NB4 (cell line): ENCODE measurements at regions not wholly inside any gene's neighbourhood (a gene's known extent, or its start where the extent isn't known, plus 50 kb on each side); places are given as distances from the start of the nearest gene placed in this dataset.

Experiments
- DNase-seq: peaks from one replicate; pipeline ENCODE4 v3.0.0; 2010; ENCODE audit warnings: low read depth
- H3K4me3 ChIP-seq: one replicate; pipeline ENCODE4 v1.5.1; 2011; ENCODE audit warnings: mild to moderate bottlenecking, low read depth, low read length, moderate library complexity
- CTCF ChIP-seq: IDR thresholded peaks from one replicate; pipeline ENCODE4 v1.5.1; 2012; ENCODE audit warnings: low read depth, low read length
- MAX ChIP-seq: IDR thresholded peaks from 2 replicates; pipeline ENCODE4 v1.6.1; 2011; ENCODE audit warnings: low read depth, low read length
- MYC ChIP-seq: IDR thresholded peaks from 2 replicates; pipeline ENCODE4 v1.6.1; 2011; ENCODE audit warnings: low read depth, low read length
- POLR2A ChIP-seq: IDR thresholded peaks from 2 replicates; pipeline ENCODE4 v1.6.1; 2011; ENCODE audit warnings: mild to moderate bottlenecking; ENCODE audit not compliant: insufficient read length; ENCODE audit errors: extremely low read depth

- H3K4me3 ChIP-seq = no peak overlapping the region
- no peak for DNase-seq
- no peak for TF ChIP-seq POLR2A
Observed at GRCh38 chr2:62349788-62350187, 153.9 kb downstream of the B3GNT2 start.

- TF ChIP-seq MYC (no peak), POLR2A (no peak), CTCF (no peak), MAX (no peak)
- no peak overlapping the region for H3K4me3 ChIP-seq
- DNase-seq = no peak
Observed at GRCh38 chr2:62348700-62349099, 152.8 kb downstream of the B3GNT2 start.

- TF ChIP-seq POLR2A (no peak), MAX (no peak)
- no peak overlapping the region for H3K4me3 ChIP-seq
- DNase-seq = no peak
Observed at GRCh38 chr2:62347563-62348270, 151.8 kb downstream of the B3GNT2 start.

GRCh38 chr2:62344472-62344871, 148.6 kb downstream of the B3GNT2 start:
- no peak for DNase-seq
- H3K4me3 ChIP-seq = no peak overlapping the region
- TF ChIP-seq MYC (no peak), POLR2A (no peak), MAX (no peak), CTCF (no peak)

GRCh38 chr2:62343636-62344337, 147.9 kb downstream of the B3GNT2 start:
- TF ChIP-seq MAX (no peak), POLR2A (no peak)
- no peak overlapping the region for H3K4me3 ChIP-seq
- no peak for DNase-seq

- TF ChIP-seq MYC = no peak
- no peak for TF ChIP-seq CTCF
- no peak for TF ChIP-seq MAX
- TF ChIP-seq POLR2A = no peak
- DNase-seq = peak; percentile 52
- no peak overlapping the region for H3K4me3 ChIP-seq
Observed at GRCh38 chr2:62343206-62343605, 147.3 kb downstream of the B3GNT2 start.

GRCh38 chr2:62340994-62341484, 145.1 kb downstream of the B3GNT2 start:
- no peak for TF ChIP-seq MYC
- H3K4me3 ChIP-seq = no peak overlapping the region
- peak; percentile 24 for DNase-seq

GRCh38 chr2:62339837-62340236, 143.9 kb downstream of the B3GNT2 start:
- DNase-seq = no peak
- H3K4me3 ChIP-seq = no peak overlapping the region
- TF ChIP-seq MAX (no peak), POLR2A (no peak), CTCF (no peak), MYC (no peak)
